GM19023 (cell line): ENCODE measurements at regions not wholly inside any gene's neighbourhood (a gene's known extent, or its start where the extent isn't known, plus 50 kb on each side); places are given as distances from the start of the nearest gene placed in this dataset.

Source experiments
- ATAC-seq: cut with Tn5 transposase; IDR thresholded peaks from one replicate; pipeline ENCODE4 v1.9.1; 2021; ENCODE audit warnings: mild to moderate bottlenecking, moderate library complexity; ENCODE audit not compliant: unreplicated experiment

GRCh38 chr17:36752096-36752888 lies 150.9 kb downstream of the MRM1 start:
- no peak for ATAC-seq

- ATAC-seq, result no peak
Observed at GRCh38 chr17:36755586-36755985, 154.2 kb downstream of the MRM1 start.

GRCh38 chr17:36756695-36757094 lies 155.3 kb downstream of the MRM1 start:
- no peak for ATAC-seq

GRCh38 chr17:36760425-36760824 lies 159.0 kb downstream of the MRM1 start:
- no peak for ATAC-seq

DNA sequence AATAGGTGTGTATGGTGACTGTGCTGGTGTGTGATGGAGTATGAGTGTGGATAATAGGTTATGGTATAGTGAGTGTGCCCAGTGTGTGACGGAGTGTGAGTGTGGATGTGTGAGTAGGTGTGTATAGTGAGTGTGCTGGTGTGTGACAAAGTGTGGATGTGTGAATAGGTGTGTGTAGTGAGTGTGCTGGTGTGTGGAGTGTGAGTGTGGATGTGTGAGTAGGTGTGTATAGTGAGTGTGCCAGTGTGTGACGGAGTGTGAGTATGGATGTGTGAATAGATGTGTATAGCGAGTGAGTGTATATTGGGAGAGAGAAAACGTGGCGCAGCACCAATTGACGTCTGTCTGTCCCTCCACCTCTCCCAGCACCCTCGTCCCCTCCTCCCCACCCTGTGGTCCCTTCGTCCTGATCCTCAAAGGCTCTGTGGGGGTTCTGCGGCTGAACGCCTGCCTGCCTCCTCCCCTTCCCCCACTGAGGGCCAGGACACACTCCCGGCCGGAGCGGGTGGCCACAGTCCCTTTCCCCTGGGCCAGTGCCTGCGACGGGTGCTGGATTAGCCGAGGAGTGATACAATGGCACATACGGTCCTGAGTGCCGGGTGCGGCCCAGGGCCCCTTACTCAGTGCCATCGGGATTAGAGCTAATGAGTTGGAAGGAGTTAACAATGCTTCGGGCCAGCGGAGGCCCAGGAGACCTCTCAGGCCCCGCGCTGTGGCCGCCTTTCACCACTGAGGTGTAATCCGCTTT lies 160.0 kb downstream of the MRM1 start:
- ATAC-seq, result no peak

DNA sequence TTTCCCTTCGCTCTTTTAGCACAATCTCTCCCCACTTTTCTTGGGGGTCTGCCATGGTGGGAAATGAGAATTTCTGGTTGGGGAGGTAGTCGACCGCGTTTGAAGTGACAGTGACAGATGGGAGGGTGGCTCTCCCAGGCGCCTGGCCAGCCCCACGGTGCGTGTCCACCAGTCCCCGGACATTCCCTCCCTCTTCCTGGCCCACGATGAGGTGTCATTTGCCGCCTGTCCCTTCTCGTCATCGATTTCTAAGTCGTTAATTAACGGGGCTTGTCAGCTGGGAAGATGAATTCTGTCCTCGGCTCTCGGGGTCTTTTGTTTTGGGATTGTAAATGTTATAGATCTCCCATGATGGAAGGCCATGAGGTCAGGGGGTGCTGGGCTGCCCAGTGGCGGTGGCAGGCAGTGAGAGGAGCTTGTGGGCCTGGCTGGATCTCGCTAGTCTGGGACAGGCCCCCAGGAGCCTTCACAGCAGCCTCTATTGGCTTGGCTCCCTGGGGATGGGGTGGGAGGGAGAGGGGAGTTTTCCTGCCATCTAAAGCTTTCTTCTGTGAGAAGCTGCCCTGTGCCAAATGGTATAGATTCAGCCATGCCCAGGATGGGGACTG lies 164.2 kb downstream of the MRM1 start:
- no peak for ATAC-seq

- ATAC-seq, result no peak
Observed at GRCh38 chr17:36768394-36768793, 167.0 kb downstream of the MRM1 start.

GRCh38 chr17:36773039-36773438 lies 164.2 kb upstream of the LHX1 start:
- ATAC-seq, result no peak

- no peak for ATAC-seq
Observed at GRCh38 chr17:36777118-36777517, 160.2 kb upstream of the LHX1 start.

- no peak for ATAC-seq
Observed at GRCh38 chr17:36778448-36778847, 158.8 kb upstream of the LHX1 start.

DNA sequence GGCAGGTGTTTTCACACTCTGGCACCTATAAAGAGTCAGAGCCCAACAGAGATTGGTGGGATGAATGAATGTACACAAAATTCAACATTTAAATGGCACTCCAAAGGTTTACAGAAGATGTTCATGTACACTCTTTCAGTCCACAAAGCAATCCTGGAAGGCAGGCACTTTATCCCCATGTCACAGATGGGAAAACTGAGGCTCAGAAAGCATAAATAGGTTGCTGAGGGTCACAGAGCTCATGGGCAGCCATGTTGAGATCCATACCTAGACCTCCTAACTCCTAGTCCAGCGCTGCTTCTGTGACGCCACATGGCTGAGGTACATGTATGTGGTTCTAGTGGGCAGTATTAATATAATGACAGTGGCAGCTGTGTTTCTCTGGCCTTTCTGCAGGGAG lies 157.7 kb upstream of the LHX1 start:
- ATAC-seq, result no peak

DNA sequence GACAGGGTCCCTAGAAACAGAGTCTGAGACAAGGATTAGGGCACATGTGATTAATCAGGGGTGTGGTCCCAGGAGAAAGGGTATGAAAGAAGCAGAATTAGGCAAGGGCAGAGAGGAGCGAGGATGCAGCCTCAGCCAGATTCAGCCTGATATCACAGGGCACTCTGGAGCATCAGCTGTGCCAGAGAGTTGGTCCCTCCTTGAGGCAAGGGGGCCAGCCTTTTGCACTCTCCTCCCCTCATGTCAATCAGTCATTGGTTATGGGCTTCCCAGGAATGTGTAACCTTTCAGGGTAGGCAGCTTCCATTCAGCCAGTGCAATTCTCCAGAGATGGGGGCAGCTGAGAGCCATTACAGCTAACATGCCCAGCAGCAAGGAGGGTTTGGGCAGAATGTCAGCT lies 152.6 kb upstream of the LHX1 start:
- ATAC-seq, result no peak

- ATAC-seq, result no peak
Observed at GRCh38 chr17:36786867-36787266, 150.4 kb upstream of the LHX1 start.

DNA sequence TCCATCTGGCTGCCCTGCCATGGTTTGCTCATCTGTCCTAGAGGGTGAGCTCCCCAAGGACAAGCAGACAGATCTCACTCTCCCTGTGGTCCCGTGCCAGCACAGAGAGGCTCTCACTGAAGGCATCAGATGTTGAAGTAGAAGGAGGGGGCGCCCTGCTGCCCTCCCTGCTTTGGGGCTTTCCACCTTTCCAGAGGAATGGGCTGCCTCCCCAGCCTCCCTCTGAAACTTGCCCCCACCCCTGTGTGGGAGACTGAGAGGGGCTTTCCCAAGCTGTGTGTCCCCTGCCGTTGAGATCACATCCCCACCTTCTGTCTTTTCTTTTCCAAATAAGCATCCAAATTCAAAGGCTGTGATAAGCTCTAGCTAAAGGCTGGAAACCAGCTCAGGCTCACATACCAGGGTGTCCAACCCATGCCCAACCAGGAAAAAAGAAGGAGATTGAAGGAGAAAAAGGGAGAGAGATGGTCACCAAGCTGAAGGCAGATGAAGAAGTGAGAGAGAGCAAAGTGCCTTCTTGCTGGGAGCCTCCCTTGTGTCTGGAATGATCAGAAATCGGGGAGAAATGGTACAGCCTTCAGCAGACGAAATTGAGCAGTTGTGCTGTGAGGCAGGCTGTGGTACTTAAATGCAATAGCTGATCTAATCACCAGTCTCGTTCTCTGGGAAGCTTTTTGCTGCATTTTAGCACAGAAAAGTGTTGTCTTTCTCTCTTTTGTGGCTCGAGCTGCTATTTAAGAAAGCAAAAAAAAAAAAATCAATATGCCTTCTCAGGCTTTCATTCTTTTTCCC lies 145.9 kb upstream of the LHX1 start:
- no peak for ATAC-seq

- no peak for ATAC-seq
Observed at GRCh38 chr17:36791942-36792475, 145.3 kb upstream of the LHX1 start.

- ATAC-seq, result no peak
Observed at GRCh38 chr17:36792849-36793248, 144.4 kb upstream of the LHX1 start.

GRCh38 chr17:36793976-36794375 lies 143.3 kb upstream of the LHX1 start:
- ATAC-seq, result no peak

- ATAC-seq, result no peak
Observed at GRCh38 chr17:36807496-36808179, 129.6 kb upstream of the LHX1 start.

DNA sequence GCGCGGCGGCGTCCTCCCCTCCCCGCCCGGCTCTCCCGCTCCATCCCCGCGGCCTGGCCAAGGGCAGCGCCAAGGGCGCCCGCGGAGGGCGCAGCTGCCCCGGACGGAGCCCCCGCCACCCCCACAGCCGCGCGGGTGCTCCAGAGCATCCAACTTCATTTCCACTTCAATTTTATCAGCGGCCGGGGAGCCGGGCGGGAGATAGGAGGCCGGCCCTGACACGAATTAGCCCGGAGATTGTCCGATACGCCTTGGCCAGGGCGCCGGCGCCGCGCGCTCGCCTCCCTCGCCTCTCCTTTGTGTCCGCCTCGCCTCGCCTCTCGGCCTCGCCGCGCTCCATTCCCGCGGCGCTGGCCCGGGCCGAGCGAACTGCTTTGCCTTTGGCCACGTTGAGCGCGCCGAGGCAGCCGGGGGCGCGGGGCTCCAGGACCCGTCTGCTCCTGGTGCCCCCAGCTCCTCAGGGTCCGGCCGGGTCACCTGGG lies 129.1 kb upstream of the LHX1 start:
- no peak for ATAC-seq

GRCh38 chr17:36812762-36813161 lies 124.5 kb upstream of the LHX1 start:
- no peak for ATAC-seq
